ENCODE measurements at regions not wholly inside any gene's neighbourhood (a gene's known extent, or its start where the extent isn't known, plus 50 kb on each side); places are given as distances from the start of the nearest gene placed in this dataset.

GRCh38 chr9:118624608-118625007, 744.6 kb downstream of the BRINP1 start:
- DNase-seq (ENCODE audit: low read depth, low spot score) = no peak
- H3K36me3 ChIP-seq (ENCODE audit: insufficient read depth, low read length) = no peaks in the 10 kb centered on the region
- no peak overlapping the region for H3K9ac ChIP-seq (ENCODE audit: insufficient read length)
- TF ChIP-seq POLR2AphosphoS5 (IDR thresholded peaks at IDR 0.05; ENCODE audit: borderline replicate concordance, low read depth, low read length) (no peak), FOXP2 (optimal IDR thresholded peaks at IDR 0.05; ENCODE audit: control extremely low read depth, extremely low read length, insufficient read depth) (no peak), EZH2 (IDR thresholded peaks at IDR 0.05) (no peak)
- no peak overlapping the region for H3K27ac ChIP-seq
- H3K4me3 ChIP-seq = no peak overlapping the region
- H3K9me3 ChIP-seq (ENCODE audit: low read depth, low read length) = no peaks in the 10 kb centered on the region

- Histone ChIP-seq H3K4me3 (no peak overlapping the region), H3K9ac (ENCODE audit: insufficient read length) (no peak overlapping the region), H3K9me3 (ENCODE audit: low read depth, low read length) (no peaks in the 10 kb centered on the region), H3K36me3 (ENCODE audit: insufficient read depth, low read length) (no peaks in the 10 kb centered on the region), H3K27ac (no peak overlapping the region)
- DNase-seq (ENCODE audit: low read depth, low spot score) = no peak
- no peak for TF ChIP-seq POLR2AphosphoS5 (IDR thresholded peaks at IDR 0.05; ENCODE audit: borderline replicate concordance, low read depth, low read length)
- no peak for TF ChIP-seq FOXP2 (optimal IDR thresholded peaks at IDR 0.05; ENCODE audit: control extremely low read depth, extremely low read length, insufficient read depth)
- no peak for TF ChIP-seq EZH2 (IDR thresholded peaks at IDR 0.05)
Observed at GRCh38 chr9:118630079-118630478, 739.2 kb downstream of the BRINP1 start.

- TF ChIP-seq FOXP2 (optimal IDR thresholded peaks at IDR 0.05; ENCODE audit: control extremely low read depth, extremely low read length, insufficient read depth) (no peak), POLR2AphosphoS5 (IDR thresholded peaks at IDR 0.05; ENCODE audit: borderline replicate concordance, low read depth, low read length) (no peak), EZH2 (IDR thresholded peaks at IDR 0.05) (no peak)
Observed at GRCh38 chr9:118630931-118631595, 738.2 kb downstream of the BRINP1 start.

GRCh38 chr9:118631956-118632355, 737.3 kb downstream of the BRINP1 start:
- no peak overlapping the region for H3K9ac ChIP-seq (ENCODE audit: insufficient read length)
- no peak for DNase-seq (ENCODE audit: low read depth, low spot score)
- no peak overlapping the region for H3K27ac ChIP-seq
- no peaks in the 10 kb centered on the region for H3K9me3 ChIP-seq (ENCODE audit: low read depth, low read length)
- no peak overlapping the region for H3K4me3 ChIP-seq
- no peak for TF ChIP-seq EZH2 (IDR thresholded peaks at IDR 0.05)
- TF ChIP-seq POLR2AphosphoS5 (IDR thresholded peaks at IDR 0.05; ENCODE audit: borderline replicate concordance, low read depth, low read length) = no peak
- no peak for TF ChIP-seq FOXP2 (optimal IDR thresholded peaks at IDR 0.05; ENCODE audit: control extremely low read depth, extremely low read length, insufficient read depth)
- H3K36me3 ChIP-seq (ENCODE audit: insufficient read depth, low read length) = no peaks in the 10 kb centered on the region

More at GRCh38 chr9:118630931-118631595, 738.2 kb downstream of the BRINP1 start:
- H3K4me3 ChIP-seq = no peak overlapping the region
- H3K27ac ChIP-seq = no peak overlapping the region
- H3K36me3 ChIP-seq (ENCODE audit: insufficient read depth, low read length) = no peaks in the 10 kb centered on the region
- H3K9ac ChIP-seq (ENCODE audit: insufficient read length) = no peak overlapping the region
- no peaks in the 10 kb centered on the region for H3K9me3 ChIP-seq (ENCODE audit: low read depth, low read length)
- no peak for DNase-seq (ENCODE audit: low read depth, low spot score)

GRCh38 chr9:118635416-118635815, 733.8 kb downstream of the BRINP1 start:
- Histone ChIP-seq H3K9ac (ENCODE audit: insufficient read length) (no peak overlapping the region), H3K36me3 (ENCODE audit: insufficient read depth, low read length) (no peaks in the 10 kb centered on the region), H3K4me3 (no peak overlapping the region), H3K27ac (no peak overlapping the region), H3K9me3 (ENCODE audit: low read depth, low read length) (no peaks in the 10 kb centered on the region)
- TF ChIP-seq EZH2 (IDR thresholded peaks at IDR 0.05) (no peak), POLR2AphosphoS5 (IDR thresholded peaks at IDR 0.05; ENCODE audit: borderline replicate concordance, low read depth, low read length) (no peak), FOXP2 (optimal IDR thresholded peaks at IDR 0.05; ENCODE audit: control extremely low read depth, extremely low read length, insufficient read depth) (no peak)
- DNase-seq (ENCODE audit: low read depth, low spot score) = no peak

- no peak overlapping the region for H3K27ac ChIP-seq
- no peak for TF ChIP-seq POLR2AphosphoS5 (IDR thresholded peaks at IDR 0.05; ENCODE audit: borderline replicate concordance, low read depth, low read length)
- no peak for TF ChIP-seq EZH2 (IDR thresholded peaks at IDR 0.05)
- TF ChIP-seq FOXP2 (optimal IDR thresholded peaks at IDR 0.05; ENCODE audit: control extremely low read depth, extremely low read length, insufficient read depth) = no peak
- no peak overlapping the region for H3K9ac ChIP-seq (ENCODE audit: insufficient read length)
- H3K36me3 ChIP-seq (ENCODE audit: insufficient read depth, low read length) = no peaks in the 10 kb centered on the region
- no peaks in the 10 kb centered on the region for H3K9me3 ChIP-seq (ENCODE audit: low read depth, low read length)
- DNase-seq (ENCODE audit: low read depth, low spot score) = no peak
- no peak overlapping the region for H3K4me3 ChIP-seq
Observed at GRCh38 chr9:118637681-118638080, 731.6 kb downstream of the BRINP1 start.

GRCh38 chr9:118640836-118641560, 728.2 kb downstream of the BRINP1 start:
- H3K9me3 ChIP-seq (ENCODE audit: low read depth, low read length) = no peaks in the 10 kb centered on the region
- H3K36me3 ChIP-seq (ENCODE audit: insufficient read depth, low read length) = no peaks in the 10 kb centered on the region
- H3K27ac ChIP-seq = no peak overlapping the region
- TF ChIP-seq POLR2AphosphoS5 (IDR thresholded peaks at IDR 0.05; ENCODE audit: borderline replicate concordance, low read depth, low read length) (no peak), EZH2 (IDR thresholded peaks at IDR 0.05) (no peak), FOXP2 (optimal IDR thresholded peaks at IDR 0.05; ENCODE audit: control extremely low read depth, extremely low read length, insufficient read depth) (no peak)
- no peak for DNase-seq (ENCODE audit: low read depth, low spot score)
- H3K9ac ChIP-seq (ENCODE audit: insufficient read length) = no peak overlapping the region
- no peak overlapping the region for H3K4me3 ChIP-seq

- TF ChIP-seq EZH2 (IDR thresholded peaks at IDR 0.05) = no peak
- no peak for TF ChIP-seq POLR2AphosphoS5 (IDR thresholded peaks at IDR 0.05; ENCODE audit: borderline replicate concordance, low read depth, low read length)
- no peak for TF ChIP-seq FOXP2 (optimal IDR thresholded peaks at IDR 0.05; ENCODE audit: control extremely low read depth, extremely low read length, insufficient read depth)
- Histone ChIP-seq H3K4me3 (no peak overlapping the region), H3K36me3 (ENCODE audit: insufficient read depth, low read length) (no peaks in the 10 kb centered on the region), H3K27ac (no peak overlapping the region), H3K9ac (ENCODE audit: insufficient read length) (no peak overlapping the region), H3K9me3 (ENCODE audit: low read depth, low read length) (no peaks in the 10 kb centered on the region)
- DNase-seq (ENCODE audit: low read depth, low spot score) = no peak
Observed at GRCh38 chr9:118643118-118643517, 726.1 kb downstream of the BRINP1 start.

All from SK-N-MC (cell line).